Epithelial cell of proximal tubule (primary cell): ENCODE measurements at regions not wholly inside any gene's neighbourhood (a gene's known extent, or its start where the extent isn't known, plus 50 kb on each side); places are given as distances from the start of the nearest gene placed in this dataset.

Experiments used
- DNase-seq: peaks from one replicate; pipeline ENCODE4 v3.0.0-alpha.2; 2011; ENCODE audit warnings: low read depth
- H3K4me3 ChIP-seq: 2 replicates; pipeline ENCODE4 v1.5.1; 2011; ENCODE audit warnings: low read depth, mild to moderate bottlenecking, low read length
- CTCF ChIP-seq: conservative IDR thresholded peaks from 2 replicates; pipeline ENCODE4 v1.5.1; 2012; ENCODE audit warnings: low read depth, mild to moderate bottlenecking, low read length

GRCh38 chr4:23728393-23728792 lies 161.5 kb downstream of the PPARGC1A start:
- peak; percentile 100 for DNase-seq
- no peak overlapping the region for H3K4me3 ChIP-seq
- TF ChIP-seq CTCF: no peak

GRCh38 chr4:23720556-23720955 lies 169.3 kb downstream of the PPARGC1A start:
- TF ChIP-seq CTCF: no peak
- no peak overlapping the region for H3K4me3 ChIP-seq
- no peak for DNase-seq

GRCh38 chr4:23718435-23718834 lies 171.4 kb downstream of the PPARGC1A start:
- no peak overlapping the region for H3K4me3 ChIP-seq
- DNase-seq: no peak

GRCh38 chr4:23717528-23718248 lies 172.2 kb downstream of the PPARGC1A start:
- TF ChIP-seq CTCF: peak; percentile 68
- no peak for DNase-seq

More at GRCh38 chr4:23718435-23718834, 171.4 kb downstream of the PPARGC1A start:
- TF ChIP-seq CTCF: no peak

GRCh38 chr4:23710298-23710697 lies 179.5 kb downstream of the PPARGC1A start:
- no peak for DNase-seq
- no peak overlapping the region for H3K4me3 ChIP-seq
- TF ChIP-seq CTCF: no peak

More at GRCh38 chr4:23717528-23718248, 172.2 kb downstream of the PPARGC1A start:
- no peak overlapping the region for H3K4me3 ChIP-seq

GRCh38 chr4:23707652-23708026 lies 182.2 kb downstream of the PPARGC1A start:
- H3K4me3 ChIP-seq: no peak overlapping the region

More at GRCh38 chr4:23707652-23708026, 182.2 kb downstream of the PPARGC1A start:
- no peak for DNase-seq
- no peak for TF ChIP-seq CTCF
